Transverse colon (tissue), 4 donors: ENCODE measurements at regions not wholly inside any gene's neighbourhood (a gene's known extent, or its start where the extent isn't known, plus 50 kb on each side); places are given as distances from the start of the nearest gene placed in this dataset.

Experiments used
- DNase-seq: peaks from one replicate; pipeline ENCODE4 v3.0.0-alpha.2; 2019
- H3K27ac ChIP-seq, 4 donors: fragments of 200-600 bp; sonication (generic); 2 replicates each; pipeline ENCODE4 v1.5.1; 2016 to 2018; ENCODE audit warnings: inconsistent platforms in 4 of 4
- H3K27me3 ChIP-seq: fragments of 200-600 bp; sonication (generic); 2 replicates; pipeline ENCODE4 v1.5.1; 2017; ENCODE audit warnings: inconsistent platforms
- H3K36me3 ChIP-seq, 4 donors: fragments of 200-600 bp; sonication (generic); 2 replicates each; pipeline ENCODE4 v1.5.1; 2017 to 2019; ENCODE audit warnings: inconsistent platforms in 4 of 4
- H3K4me1 ChIP-seq, 4 donors: fragments of 200-600 bp; sonication (generic); 2 replicates each; pipeline ENCODE4 v1.5.1; 2017 to 2020; ENCODE audit warnings: inconsistent platforms in 4 of 4
- H3K4me3 ChIP-seq, 4 donors: fragments of 200-600 bp; sonication (generic); 1 replicate in 1 of 4; 2 replicates in 3 of 4; pipeline versions ENCODE4 v1.5.1 to v1.6.1; 2017 to 2019; ENCODE audit warnings: inconsistent platforms in 4 of 4
- H3K9me3 ChIP-seq, 2 donors: fragments of 200-600 bp; sonication (generic); 2 replicates each; pipeline ENCODE4 v1.5.1; 2017 to 2019; ENCODE audit warnings: inconsistent platforms in 2 of 2
- EP300 ChIP-seq: sonication (generic); formaldehyde crosslinking; IDR thresholded peaks from one replicate; pipeline ENCODE4 v1.6.1; 2017; ENCODE audit warnings: antibody characterized with exemption, low read depth
- POLR2A ChIP-seq: fragments of 450-650 bp; IDR thresholded peaks from one replicate; pipeline ENCODE4 v1.6.1; 2016; ENCODE audit warnings: antibody characterized with exemption, mild to moderate bottlenecking, moderate library complexity
- POLR2AphosphoS5 ChIP-seq, 3 donors: sonication (generic); formaldehyde crosslinking; IDR thresholded peaks; one replicate each; pipeline ENCODE4 v1.6.1; 2016; ENCODE audit warnings: antibody characterized with exemption in 3 of 3
- WGBS, 2 donors: methylation state at CpG; one replicate each; pipeline ENCODE4 v1.1.5; 2018; ENCODE audit warnings: low coverage in 1 of 2; 5-methylcytosine and 5-hydroxymethylcytosine counted together
- in situ Hi-C, 4 donors: fragments of 200-750 bp; cut with MboI; loops; one replicate each; pipeline versions ENCODE4 v1.15.0 to v1.15.1; 2017; ENCODE audit warnings: low sequenced_read_pairs in 3 of 4, low pct_ligation_motif_present in 1 of 4, low pct_unique_long_range_greater_than_20kb in 1 of 4
- intact Hi-C: fragments of 100-400 bp; cut with DNase I; formaldehyde crosslinking; loops from one replicate; pipeline ENCODE4 v1.15.1; 2023; ENCODE audit warnings: low total_unique reads
- TF ChIP-seq, protein P1 (sequence below), 5 experiments: fragments of 200-600 bp in 3 of 5; fragments of 450-650 bp in 2 of 5; sonication (generic) in 3 of 5; IDR thresholded peaks; 1 replicate in 2 of 5; 2 replicates in 3 of 5; pipeline ENCODE4 v1.5.1; 2016 to 2017; ENCODE audit warnings: antibody characterized with exemption in 5 of 5, inconsistent platforms in 3 of 5, mild to moderate bottlenecking in 2 of 5, moderate library complexity in 1 of 5

DNA sequence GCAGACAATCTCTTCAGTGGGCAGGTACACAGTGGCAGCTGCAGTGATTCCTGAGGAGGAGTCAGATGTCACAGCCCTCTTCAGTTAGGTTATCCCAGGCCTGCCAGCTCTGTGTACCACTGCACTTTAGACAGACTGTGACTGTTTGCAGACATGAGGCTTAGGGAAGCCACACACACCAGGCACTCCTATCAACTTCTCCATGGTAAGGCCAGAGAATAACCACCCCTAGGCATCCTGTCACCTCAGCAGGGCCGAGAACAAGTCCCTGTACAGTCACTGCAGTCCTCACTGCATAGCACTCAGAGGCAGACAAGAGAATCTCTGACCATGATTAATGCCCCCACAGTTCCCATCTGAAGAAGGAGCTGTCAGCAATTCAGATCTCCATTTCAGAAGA is 296.5 kb downstream of the GALC start:
- H3K27ac ChIP-seq = no peak overlapping the region
- H3K36me3 ChIP-seq = no peaks in the 10 kb centered on the region
- H3K4me1 ChIP-seq = no peaks in the 10 kb centered on the region
- H3K9me3 ChIP-seq = no peaks in the 10 kb centered on the region
- WGBS, 2 donors = 21% methylated on average over 1 of the region's 1 CpG; no CpG with 5 or more reads in 1 of the 2 donors
- intact Hi-C loops (no loop called here), in situ Hi-C loops (no loop called here)
- H3K27me3 ChIP-seq = no peaks in the 10 kb centered on the region
- no peak overlapping the region for H3K4me3 ChIP-seq
- DNase-seq = no peak
- no peak for TF ChIP-seq POLR2AphosphoS5 (IDR thresholded peaks at IDR 0.05)
- TF ChIP-seq, protein P1, sequence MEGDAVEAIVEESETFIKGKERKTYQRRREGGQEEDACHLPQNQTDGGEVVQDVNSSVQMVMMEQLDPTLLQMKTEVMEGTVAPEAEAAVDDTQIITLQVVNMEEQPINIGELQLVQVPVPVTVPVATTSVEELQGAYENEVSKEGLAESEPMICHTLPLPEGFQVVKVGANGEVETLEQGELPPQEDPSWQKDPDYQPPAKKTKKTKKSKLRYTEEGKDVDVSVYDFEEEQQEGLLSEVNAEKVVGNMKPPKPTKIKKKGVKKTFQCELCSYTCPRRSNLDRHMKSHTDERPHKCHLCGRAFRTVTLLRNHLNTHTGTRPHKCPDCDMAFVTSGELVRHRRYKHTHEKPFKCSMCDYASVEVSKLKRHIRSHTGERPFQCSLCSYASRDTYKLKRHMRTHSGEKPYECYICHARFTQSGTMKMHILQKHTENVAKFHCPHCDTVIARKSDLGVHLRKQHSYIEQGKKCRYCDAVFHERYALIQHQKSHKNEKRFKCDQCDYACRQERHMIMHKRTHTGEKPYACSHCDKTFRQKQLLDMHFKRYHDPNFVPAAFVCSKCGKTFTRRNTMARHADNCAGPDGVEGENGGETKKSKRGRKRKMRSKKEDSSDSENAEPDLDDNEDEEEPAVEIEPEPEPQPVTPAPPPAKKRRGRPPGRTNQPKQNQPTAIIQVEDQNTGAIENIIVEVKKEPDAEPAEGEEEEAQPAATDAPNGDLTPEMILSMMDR (IDR thresholded peaks at IDR 0.05) = no peak
- TF ChIP-seq POLR2A = no peak

DNA sequence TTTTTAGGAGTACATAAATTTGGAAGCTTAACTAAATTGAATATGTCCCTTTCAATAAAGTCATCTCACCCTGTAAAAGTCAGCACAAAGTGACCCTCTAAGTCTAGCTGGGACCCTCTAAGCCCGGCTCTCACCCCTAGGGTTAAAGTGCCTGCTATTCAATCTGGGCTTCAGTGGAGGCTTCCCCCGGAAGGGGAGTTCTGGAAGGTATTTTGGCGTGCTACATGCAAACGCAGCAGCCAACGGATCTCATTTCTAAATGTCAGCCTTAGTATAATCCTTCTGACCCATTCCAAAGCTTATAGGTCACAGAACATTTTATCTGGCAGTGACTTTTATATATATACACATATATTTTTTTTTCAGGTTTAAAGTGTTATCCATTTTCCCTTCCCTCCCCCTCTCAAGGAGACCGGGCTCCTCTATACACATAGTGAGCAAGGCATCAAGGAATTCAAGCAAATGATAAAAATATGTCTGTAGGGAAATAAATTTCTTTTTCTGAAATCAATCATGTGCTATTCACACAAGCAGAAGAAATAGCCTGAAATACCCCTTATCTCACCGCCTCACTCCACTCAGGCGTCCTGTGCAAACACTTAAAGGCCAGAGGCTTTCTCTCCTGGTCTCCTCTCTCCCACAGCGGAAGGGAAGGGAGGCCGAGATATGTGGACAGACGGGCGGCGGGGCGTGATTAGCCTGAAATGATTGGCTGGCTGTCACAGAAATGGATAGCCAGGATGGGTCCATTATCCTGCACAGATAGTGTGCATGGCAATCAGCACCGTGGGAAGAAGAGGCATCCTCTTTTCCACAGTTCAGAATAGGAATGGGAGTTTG is 301.7 kb downstream of the GALC start:
- H3K4me3 ChIP-seq = no peak overlapping the region
- no peak for DNase-seq
- TF ChIP-seq POLR2AphosphoS5 (IDR thresholded peaks at IDR 0.05) (no peak), POLR2A (no peak), EP300 (no peak)
- TF ChIP-seq, protein P1 (IDR thresholded peaks at IDR 0.05) = no peak
- intact Hi-C loops (no loop called here), in situ Hi-C loops (no loop called here)
- no peaks in the 10 kb centered on the region for H3K4me1 ChIP-seq
- WGBS, 2 donors = 65 to 76% methylated on average over 5 to 15 of the region's 15 CpGs
- no peaks in the 10 kb centered on the region for H3K36me3 ChIP-seq
- no peak overlapping the region for H3K27ac ChIP-seq
- no peaks in the 10 kb centered on the region for H3K9me3 ChIP-seq
- no peaks in the 10 kb centered on the region for H3K27me3 ChIP-seq

DNA sequence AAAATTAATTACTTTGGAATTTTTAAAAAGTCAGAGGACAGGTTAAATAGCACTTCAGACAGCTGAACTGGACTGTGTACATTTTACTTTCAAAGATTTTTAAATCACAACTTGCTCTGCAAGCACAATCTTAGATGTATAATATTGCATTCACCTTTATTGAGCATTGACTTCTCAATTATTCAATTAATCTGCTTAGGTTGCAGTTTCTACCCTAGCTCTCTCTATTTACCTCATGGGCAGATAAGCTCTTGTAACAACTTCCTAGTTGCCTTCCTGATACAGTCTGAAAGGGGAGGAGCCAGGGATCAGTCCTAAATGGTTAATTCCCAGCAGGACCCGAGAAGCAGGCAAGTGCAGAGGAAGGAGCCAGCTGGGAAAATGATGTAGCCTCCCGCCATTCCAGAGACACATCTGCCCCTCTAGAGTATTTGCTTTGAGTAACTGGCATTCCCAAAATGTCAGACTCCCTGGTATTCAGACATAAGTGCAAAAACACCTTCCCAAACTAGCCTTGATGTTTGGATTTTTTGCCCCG is 302.8 kb downstream of the GALC start:
- intact Hi-C loops = no loop called here
- Histone ChIP-seq H3K4me3 (no peak overlapping the region), H3K27ac (no peak overlapping the region), H3K36me3 (no peaks in the 10 kb centered on the region), H3K4me1 (no peaks in the 10 kb centered on the region), H3K9me3 (no peaks in the 10 kb centered on the region), H3K27me3 (no peaks in the 10 kb centered on the region)
- no peak for DNase-seq
- TF ChIP-seq POLR2A (no peak), POLR2AphosphoS5 (IDR thresholded peaks at IDR 0.05) (no peak), EP300 (no peak)
- TF ChIP-seq, protein P1 (IDR thresholded peaks at IDR 0.05) = no peak
- in situ Hi-C loops = no loop called here
- 8% methylated on average over 3 of the region's 3 CpGs; no CpG with 5 or more reads in 1 of the 2 donors for WGBS, 2 donors

DNA sequence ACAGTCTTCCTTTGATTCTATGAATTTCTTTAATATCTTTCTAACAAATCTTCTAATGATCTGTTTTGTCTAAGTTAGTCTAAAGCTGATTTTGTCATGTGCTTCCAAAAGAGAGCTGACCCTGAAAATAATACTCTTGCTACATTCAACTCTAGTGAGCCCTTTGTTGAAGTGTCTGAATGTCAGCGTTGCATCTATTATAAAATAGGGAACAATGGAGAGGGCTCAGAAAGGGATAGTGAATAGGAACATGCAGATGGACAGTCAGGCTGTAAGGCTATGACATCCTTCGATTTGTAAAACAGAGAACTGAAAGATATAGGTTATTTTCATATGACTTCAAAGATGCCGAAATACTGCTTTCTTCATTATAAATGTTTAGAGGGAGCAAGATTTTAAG is 304.5 kb downstream of the GALC start:
- Histone ChIP-seq H3K9me3 (no peaks in the 10 kb centered on the region), H3K27me3 (no peaks in the 10 kb centered on the region), H3K36me3 (no peaks in the 10 kb centered on the region), H3K4me1 (no peaks in the 10 kb centered on the region), H3K27ac (no peak overlapping the region), H3K4me3 (no peak overlapping the region)
- intact Hi-C loops (no loop called here), in situ Hi-C loops (no loop called here)
- WGBS, 2 donors = 82 to 86% methylated on average over 3 of the region's 3 CpGs
- TF ChIP-seq, protein P1 (IDR thresholded peaks at IDR 0.05) = no peak
- TF ChIP-seq EP300 = no peak
- TF ChIP-seq POLR2A = no peak
- no peak for DNase-seq
